Central memory CD4-positive, alpha-beta T cell (primary cell): ENCODE measurements at regions not wholly inside any gene's neighbourhood (a gene's known extent, or its start where the extent isn't known, plus 50 kb on each side); places are given as distances from the start of the nearest gene placed in this dataset.

Experiments
- DNase-seq: peaks from one replicate; pipeline ENCODE4 v3.0.0; 2022

DNA sequence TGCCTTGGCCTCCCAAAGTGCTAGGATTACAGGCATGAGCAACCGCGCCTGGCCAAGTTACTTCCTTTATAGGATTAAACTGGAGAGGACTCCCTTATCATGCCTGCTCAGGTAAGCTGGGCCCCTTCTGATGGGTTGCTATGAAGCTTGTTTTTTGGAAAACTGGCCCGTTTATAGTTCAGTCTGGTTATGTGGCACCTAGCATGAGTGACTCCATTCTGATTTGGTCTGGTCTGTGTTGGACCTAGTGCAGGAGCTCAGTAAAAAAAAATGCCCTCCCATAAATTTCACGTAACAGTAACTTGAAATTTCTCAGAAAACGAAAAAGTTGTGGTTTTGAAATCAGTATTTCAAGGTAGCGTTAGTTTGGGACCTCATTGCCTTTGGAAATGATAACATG is 448.4 kb downstream of the HACE1 start:
- no peak for DNase-seq

DNA sequence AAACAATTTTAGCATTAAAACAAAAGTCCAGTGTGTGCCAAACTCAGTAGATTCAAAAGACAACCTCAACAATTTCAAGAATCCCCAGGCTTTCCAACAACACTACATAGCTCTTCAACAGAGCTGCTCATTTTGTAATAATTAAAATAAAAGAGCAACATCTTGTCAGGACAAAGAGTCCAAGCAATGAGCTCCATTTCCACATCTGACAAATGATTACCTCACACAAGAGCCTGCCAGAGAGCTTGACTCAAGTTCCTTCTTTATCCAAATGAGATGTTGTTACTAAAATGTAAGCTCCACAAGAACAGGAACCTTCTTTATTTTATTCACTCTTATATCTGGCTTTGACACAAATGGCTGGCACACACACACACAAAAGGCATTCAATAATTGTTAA is 449.8 kb downstream of the HACE1 start:
- no peak for DNase-seq

DNA sequence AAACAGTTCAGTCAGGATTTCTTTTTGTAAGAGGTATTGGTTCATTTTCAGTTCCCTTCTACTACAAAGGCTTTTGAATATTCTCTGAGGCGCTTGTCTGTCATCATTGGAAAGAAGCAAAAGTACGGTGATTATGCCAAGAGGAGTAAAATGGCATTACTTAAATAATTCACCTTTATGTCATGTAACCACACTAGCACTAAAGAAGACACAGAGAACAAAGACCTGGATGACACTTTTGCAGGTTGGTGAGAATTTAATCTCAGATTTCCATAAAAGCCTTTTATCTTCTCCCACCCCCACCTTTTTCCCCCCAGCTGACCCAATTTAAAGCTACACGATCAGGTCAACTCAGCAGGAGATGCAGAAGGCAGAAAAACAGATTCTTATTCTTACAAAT is 451.8 kb downstream of the HACE1 start:
- DNase-seq = no peak

DNA sequence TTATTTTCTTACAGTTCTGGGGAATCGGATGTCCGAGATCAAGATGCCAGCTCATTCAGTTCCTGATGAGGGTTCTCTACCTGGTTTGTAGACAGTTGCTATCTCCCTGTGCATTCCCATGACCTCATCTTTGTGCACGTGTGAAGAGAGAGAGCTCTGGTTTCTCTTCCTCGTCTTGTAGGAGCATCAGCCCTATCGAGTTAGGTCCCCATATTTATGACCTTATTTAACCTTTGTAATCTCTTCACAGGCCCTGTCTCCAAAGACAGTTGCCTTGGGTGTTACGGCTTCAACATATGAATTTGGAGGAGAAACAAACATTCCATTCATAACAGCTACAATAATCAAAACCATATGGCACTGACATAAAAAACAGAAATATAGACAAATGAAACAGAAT is 455.3 kb downstream of the HACE1 start:
- DNase-seq = no peak

DNA sequence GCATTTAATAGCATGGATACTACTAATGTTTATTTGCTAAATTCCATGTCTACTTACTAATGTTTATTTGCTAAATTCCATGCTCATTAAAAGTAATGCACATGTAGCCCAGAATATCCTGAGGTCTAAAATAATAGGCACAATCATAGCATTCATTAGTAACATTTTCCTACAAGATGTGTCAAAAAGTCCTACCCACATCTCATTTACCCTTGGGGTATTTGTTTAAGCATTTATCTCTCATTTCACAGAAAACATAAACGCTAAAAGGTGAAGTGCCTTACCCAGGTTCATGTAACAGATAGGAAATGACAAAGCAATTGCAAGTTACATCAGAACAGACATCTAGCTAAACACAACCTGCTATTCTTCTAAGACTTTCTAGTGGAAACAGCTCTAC is 457.1 kb downstream of the HACE1 start:
- DNase-seq = no peak

DNA sequence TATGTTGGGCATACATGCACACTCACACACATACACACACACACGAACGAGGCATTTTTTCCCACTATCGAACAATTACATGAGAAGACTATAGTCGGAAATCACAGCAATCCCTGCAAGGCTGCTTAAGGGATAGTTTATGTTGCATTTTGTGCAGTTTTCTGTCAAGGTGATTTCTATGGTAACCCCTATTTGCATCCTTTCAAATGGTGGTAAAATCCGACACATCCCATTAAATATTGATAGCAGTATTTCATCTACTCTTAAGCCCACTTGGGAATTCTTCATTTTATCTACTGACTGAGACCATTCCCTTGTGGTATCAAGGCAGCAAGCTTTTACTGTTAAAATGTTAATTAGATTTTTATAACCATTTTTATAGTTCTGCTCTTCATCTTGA is 457.8 kb downstream of the HACE1 start:
- DNase-seq = no peak

DNA sequence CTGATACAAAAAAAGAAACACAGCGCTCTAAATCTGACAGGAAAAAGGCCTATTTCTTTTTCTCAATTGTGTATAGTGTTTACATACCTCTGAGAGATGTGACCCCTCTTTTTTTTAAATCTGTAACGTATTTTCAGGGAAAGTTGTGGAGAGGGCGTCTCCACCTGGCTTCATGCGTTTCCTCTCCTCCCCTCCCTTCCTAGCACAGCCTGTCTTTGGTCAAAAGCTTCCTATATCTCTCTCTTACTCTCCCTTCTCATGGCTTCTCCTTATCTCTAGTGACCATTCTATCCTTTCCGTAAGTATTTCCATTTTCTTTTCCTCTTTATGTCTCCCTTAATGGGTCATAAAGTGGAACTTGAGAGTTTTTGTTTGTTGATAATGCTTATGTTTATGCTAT is 458.9 kb downstream of the HACE1 start:
- no peak for DNase-seq

DNA sequence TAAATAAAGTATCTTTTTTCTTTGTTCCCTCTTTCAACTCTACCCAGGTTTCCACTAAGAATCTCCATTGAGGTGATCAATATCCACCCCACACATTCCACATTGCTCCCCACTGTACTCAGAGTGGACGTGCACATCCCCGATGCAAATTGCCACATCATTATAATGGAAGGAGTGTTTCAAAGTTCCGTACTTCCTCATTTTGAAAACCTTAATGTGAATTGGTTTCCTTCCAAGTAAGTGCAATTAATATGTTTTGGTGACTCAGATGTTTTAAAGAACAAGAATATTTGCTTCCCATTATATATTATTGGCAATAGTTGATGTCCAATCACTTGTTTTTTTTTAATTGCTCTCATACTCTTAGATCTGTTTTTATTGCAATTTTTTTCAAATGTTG is 463.6 kb downstream of the HACE1 start:
- DNase-seq = no peak

DNA sequence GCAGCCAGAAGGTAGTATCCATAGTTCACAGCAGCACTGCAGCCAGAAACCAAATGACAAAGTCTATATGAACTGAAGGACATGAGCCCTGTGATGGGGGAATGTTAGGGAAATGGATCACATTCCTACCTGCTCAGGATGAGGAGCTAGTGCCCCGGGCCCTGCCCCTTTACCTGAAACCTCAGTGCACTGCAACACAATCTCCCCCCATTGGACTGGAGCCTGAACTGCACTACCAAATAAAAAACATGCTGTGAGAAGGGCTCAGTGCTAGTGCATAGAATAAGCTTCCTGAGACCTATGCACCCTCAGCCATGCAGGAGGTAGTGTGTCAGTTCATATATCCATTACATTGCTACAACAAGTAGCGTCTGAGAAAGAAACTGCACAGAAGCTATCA is 477.8 kb downstream of the HACE1 start:
- no peak for DNase-seq

DNA sequence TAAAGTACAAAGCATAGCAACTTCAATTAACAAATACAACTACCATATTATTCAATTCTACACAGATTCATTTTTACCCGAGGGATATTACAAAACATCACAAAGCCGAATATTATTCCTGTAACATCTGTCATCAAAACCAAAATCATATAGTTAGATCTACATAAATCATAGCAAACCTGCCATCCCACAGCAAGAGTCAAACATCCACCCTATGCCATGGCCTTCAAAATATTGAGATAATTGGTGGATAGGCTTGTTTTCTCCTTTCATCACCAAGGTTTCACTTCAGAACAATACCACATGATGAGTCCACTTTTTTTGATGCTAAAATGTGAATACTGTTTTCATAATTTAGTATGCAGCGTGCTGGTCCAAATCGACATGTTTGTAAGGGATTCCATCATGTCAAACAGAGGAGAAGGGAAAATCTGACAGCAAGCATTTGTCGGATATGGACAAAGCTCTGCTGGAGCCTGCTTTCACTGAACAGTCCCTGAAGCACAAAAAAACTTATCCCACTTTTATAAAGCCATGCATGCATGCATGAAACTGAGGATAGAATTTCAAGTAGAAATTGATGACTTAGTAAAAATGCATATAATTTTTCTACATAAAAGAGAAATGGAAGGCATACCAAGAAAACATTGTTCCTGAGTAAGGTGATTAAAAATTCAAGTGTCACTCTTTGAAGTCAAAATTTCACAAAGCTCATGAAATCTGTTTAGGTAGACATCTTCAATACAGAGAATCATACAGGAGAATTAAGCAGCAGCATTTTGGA is 494.1 kb downstream of the HACE1 start:
- DNase-seq = no peak

DNA sequence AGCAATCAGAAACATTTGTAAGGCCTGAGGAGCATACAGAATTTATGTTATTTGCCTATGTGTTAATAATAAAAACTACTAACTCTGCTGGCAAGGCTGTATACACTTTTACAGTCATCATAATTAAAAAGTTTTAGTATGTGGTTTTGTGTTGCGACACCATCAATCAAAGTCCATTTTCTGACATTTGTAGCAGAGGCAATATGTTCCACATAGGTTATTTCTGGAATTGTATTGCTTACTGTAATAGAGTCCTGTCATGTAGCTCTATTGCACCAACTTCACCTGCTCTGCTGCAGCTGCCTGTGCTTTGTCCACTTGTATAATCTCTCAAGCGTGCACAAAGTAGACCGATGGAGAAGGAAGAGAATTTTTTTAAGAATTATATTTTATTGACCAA is 501.8 kb downstream of the HACE1 start:
- DNase-seq = no peak

DNA sequence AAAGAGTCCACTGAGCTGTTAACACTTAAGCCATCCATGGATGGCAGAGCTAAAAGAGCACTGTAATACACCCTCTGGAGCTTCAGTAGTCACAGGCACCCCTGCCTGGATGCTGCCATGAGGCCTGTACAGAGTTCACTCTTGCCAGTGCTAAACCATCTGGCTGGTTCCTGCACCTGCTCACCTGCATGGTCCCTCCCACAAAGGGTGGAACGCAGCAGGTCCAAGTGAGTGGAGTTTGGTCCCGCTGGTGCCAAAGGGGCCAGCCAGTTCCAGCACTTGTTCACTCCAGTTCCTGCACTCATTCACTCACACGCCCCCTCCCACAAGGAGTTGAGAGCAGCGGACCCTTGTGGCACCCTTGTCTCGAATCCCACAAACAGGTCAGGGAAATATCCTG is 503.5 kb downstream of the HACE1 start:
- DNase-seq = no peak

DNA sequence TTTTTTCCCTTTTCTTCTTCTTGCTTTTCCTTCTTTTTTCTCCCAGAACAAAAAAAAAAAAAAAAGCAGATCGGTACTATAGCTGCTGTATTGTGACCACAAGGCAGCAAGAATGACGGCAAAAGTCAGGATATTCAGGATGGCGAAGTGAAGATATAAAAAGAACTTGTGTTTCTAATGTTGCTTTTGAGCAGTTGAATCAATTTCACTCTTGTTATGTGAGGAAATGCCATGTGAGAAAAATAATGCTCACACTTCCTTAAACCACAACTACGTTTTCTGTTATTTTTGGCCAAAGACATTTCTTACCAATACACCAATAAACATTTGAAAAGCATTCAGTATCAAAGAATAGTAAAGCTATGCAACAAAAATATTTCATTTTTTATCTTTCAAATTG is 510.5 kb downstream of the HACE1 start:
- DNase-seq = no peak

DNA sequence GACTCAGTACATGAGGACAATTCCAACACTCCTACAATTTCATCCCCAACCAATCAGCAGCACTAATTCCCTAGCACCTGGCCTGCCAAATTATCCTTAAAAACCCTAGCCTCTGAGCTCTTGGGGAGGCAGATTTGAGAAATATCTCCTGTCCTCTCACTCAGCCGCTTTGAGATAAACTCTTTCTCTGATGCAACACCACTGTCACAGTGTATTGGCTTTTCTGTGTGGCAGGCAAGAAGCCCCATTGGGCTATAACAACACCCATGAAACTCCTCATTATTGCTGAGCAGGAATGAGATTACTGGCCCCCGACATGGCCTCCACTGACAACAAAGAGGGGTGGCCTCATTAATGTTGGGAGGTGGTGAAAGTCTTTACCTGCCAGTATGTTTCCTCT is 515.5 kb downstream of the HACE1 start:
- DNase-seq = no peak

DNA sequence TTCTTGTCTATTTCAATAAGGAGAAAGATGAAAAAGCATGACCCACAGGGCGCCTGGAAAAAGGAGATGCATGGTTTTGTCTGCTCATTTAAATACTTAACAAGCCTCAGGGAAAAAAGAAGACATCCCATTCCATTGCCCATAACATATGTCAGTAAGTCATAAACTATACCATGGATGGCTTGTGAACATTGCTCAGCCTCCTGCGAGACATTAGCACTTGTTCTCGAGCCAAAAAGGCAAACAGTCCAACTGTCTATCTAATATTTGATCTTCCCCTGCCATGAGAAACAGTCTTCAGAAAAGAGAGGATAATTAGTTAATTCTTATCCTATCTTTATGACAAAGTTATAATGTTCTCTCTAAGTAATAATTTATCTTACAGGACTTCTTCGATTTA is 527.4 kb downstream of the HACE1 start:
- DNase-seq = no peak

DNA sequence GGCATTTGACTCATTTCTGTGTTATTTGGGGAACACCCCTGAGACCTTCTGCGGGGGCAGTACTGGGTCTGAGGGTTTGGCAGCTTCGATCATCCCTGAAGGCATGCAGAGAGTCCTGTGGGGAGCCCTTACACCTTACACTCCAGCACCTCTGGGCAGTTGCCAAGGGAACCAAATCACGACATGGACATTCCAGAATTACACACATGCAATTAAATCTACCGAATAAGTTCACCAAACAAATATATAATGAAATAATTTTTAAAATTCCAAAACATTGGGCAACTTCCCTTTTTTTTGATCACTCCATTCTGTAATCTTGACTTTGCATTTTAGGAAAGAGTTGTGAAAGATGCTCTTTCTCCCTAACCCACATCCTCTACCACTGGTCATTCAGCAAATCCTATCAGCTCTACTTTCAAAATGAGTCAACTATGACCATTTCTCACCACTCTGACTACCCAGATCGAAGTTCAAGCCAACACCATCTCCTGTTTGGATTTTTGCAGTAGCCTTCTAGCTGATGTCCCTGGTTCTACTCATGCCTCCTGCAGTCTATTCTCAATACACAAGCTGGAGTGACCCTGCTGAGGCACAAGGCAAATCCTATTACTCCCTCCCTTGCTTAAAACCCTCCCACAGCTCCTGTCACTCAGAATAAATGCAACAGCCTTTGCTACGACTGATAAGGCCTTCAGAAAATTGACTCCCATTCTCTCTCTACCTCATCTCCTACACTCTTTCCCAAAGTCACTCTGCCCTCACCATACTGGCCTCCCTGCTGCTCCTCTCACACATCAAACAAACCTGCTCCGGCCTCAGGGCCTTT is 533.3 kb downstream of the HACE1 start:
- no peak for DNase-seq

DNA sequence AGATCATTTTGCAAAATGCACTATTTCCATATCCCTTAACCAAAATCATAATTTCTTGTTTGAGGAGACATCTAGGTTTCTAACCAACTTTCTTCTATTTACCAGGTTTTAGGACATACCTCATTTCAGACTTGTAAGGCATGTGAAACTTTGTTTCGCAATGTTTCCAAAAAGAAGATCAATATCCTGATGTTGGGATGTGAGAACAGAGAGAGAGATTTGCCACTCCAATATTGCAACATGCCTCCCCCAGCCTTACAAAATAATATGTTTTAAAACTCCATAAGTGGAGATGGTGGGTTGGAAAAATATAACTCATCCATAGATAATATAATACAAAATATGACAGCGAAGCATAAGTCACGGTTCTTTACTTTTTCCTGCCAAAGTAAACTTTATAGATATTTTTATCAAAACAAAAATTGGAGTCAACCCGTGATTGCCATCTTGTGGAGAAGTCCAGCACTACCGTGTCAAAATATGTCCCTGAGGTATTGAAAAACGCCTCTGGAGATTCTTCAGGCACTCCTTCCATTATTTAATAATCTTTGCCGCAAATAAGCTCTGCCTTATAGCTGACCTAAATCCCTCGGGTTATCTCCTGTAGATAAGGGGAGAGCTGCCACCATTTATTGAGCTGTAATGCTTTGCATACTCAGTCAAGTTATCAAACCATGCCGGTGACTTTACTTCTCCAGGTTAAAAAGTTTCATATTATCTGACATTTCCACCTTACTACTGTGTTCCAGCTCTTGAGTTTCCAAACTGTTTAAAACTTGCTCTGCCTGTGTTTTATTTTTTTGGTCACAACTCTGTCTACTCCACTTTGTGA is 534.2 kb downstream of the HACE1 start:
- no peak for DNase-seq

DNA sequence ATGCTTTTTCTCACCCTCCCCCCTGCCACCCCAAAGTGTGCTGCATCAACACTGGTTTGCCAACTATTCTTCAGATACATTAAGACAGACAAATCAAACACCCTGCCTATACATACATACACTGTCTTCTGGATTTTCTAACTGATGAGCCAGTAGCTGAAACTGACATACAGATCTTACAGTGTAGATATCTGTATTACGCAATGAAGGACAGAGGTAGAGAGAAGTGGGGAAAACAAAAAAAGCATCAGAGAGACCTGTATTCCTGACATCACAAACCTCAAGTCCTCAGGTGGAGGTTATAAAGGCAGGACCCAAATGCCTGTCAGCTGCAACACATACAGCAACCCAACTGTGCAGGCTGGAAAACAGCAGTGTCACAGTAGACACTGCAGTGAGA is 535.4 kb downstream of the HACE1 start:
- no peak for DNase-seq

DNA sequence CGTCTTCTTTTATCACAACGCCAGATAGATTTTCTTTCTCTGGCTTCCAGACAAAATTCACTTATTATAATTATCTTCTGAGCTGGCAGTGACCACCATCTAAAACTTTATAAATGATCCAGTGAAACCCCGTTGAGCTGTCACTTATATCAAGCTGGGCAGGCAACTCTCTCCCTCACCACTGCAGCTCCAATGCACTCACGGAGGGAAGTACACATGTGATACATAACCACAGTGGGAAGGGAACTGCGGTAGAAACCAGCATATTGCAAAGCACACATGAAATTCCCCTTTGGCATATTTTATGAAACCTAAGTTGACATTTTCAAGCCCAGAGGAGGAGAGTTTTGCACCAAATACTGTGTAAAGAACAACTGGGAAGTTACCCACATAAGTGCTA is 536.9 kb downstream of the HACE1 start:
- DNase-seq = no peak

DNA sequence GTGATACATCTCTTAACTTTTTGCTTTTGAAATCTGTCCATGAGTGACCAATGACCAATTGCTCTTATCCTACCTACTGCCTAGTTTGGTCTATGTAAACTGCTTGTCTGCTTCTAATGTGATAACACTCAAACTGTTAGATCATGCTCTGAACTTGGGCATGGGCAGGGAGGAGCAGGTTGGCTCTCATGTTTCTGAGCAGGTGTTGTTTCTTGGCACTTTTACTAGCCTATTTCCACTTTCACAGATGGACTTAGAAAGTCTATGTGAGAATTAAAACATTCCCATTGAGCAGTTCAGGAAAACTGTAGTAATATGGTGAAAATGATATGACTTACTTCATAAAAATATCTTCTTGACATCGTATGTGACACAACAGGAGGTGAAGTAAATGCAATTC is 538.4 kb downstream of the HACE1 start:
- no peak for DNase-seq

DNA sequence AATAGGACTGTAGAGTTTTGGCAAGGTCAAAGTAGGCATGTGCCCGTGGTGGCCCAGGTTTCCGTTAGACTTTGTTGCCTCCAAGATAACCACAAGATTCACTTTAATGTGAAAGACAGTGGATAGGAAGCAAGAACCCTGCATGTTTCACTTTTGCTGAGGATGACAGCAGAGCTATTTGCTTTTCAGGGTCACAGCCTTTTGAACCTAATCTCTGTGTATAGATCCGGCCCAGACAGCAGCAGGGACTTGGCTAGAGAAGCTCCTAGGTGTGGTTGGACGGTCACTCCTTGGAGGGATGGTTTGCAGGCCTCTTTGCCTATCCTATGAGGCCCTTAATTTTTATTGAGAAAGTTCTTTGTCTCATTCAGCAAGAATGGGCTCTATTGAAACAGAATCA is 538.8 kb downstream of the HACE1 start:
- no peak for DNase-seq

DNA sequence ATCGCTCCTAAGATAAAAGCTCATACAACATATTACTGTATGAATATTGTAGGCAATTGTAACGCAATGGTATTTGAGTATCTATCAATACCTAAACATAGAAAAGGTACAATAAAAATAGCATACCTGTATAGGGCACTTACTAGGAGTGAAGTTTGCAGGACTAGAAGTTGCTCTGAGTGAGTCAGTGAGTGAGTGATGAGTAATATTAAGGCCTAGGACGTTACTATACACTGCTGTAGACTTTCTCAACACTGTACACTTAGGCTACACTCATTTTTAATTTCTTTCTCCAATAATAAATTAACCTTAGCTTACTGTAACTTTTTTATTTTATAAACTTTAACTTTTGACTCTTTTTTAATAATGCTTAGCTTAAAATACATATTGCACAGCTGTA is 546.9 kb downstream of the HACE1 start:
- no peak for DNase-seq

DNA sequence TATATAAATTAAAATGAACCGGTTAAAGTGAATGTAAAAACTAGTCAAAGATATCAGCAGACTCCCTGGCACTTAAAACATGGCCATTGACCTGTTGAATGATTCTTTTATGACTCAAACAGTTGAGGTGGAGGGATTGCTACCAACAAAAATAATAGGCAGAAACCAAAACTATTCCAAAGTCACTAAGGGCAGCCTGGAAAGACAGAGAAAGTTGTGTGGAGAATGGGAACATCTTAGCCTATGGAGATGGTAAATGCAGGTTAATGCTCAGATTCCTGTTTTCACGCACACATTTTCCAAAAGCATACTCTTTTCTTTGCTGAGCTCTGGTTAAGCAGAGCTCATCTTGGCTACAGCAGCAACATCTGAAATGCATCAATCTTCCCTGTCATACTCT is 553.5 kb downstream of the HACE1 start:
- DNase-seq = no peak

DNA sequence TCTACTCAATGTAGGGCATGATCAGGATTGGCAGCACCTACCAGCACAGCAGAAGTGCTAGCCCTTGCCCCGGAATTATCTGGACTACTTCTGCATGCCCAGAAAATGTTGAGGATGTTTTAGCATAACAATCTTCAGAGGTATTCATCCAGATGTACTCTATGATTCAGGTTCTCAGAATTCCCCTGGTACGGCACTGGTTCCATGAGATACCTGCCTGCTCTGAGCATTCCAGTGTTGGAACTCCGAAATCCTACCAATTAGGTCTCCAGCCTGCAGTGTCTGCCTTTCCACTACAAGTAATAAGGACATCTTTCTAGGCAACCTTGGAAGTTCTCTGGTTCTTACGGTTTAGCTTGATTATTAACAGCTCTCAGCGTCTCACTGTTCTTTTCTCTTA is 554.5 kb downstream of the HACE1 start:
- DNase-seq = no peak
